GM12891 (cell line): ENCODE measurements at regions not wholly inside any gene's neighbourhood (a gene's known extent, or its start where the extent isn't known, plus 50 kb on each side); places are given as distances from the start of the nearest gene placed in this dataset.
"Not testable (repeated sequence)": the region's sequence is repeated elsewhere in the genome, so short reads cannot be mapped to it uniquely, and the experiment has no call there.

Experiments
- POLR2A ChIP-seq: IDR thresholded peaks from 2 replicates; pipeline ENCODE4 v1.6.1; 2011; ENCODE audit warnings: low read depth, low read length, control low read depth
- POLR2AphosphoS5 ChIP-seq: IDR thresholded peaks from 2 replicates; pipeline ENCODE4 v1.6.1; 2011; ENCODE audit warnings: low read depth, low read length, control low read depth
- TAF1 ChIP-seq: IDR thresholded peaks from 2 replicates; pipeline ENCODE4 v1.6.1; 2011; ENCODE audit warnings: low read depth, low read length, control low read depth

GRCh38 chr2:60189006-60189405, 364.4 kb downstream of the BCL11A start:
- not testable (repeated sequence) for TF ChIP-seq POLR2AphosphoS5, POLR2A, TAF1
